B cell (primary cell): ENCODE measurements at regions not wholly inside any gene's neighbourhood (a gene's known extent, or its start where the extent isn't known, plus 50 kb on each side); places are given as distances from the start of the nearest gene placed in this dataset. TPM values are rescaled to one million over a fixed set of nuclear protein-coding genes. Genes with fewer than 3 reads are reported as not detected.

ENCODE experiments used
- ATAC-seq: fragments of 200-7000 bp; cut with Tn5 transposase; one replicate; pipeline ENCODE4 v1.10.0; 2021; ENCODE audit warnings: low read depth, mild to moderate bottlenecking, moderate number of reproducible peaks, moderate library complexity
- CTCF ChIA-PET: fragments of 350-600 bp; sonication (Branson Sonifier 250); formaldehyde crosslinking; loops from one replicate; lab custom pipeline; 2021; ENCODE audit warnings: antibody characterized with exemption, inconsistent platforms; lab: Charles Lee
- POLR2A ChIA-PET: fragments of 350-600 bp; sonication (Branson Sonifier 250); formaldehyde crosslinking; loops from one replicate; lab custom pipeline; 2021; ENCODE audit warnings: antibody characterized with exemption; lab: Charles Lee
- DNase-seq: peaks from one replicate; pipeline ENCODE4 v3.0.0; 2013
- H2AFZ ChIP-seq: 2 replicates; pipeline ENCODE4 v1.6.1; 2012; ENCODE audit warnings: mild to moderate bottlenecking, low read depth, low read length; ENCODE audit not compliant: insufficient read depth, poor library complexity, severe bottlenecking
- H3K27ac ChIP-seq, 2 donors: 1 replicate in 1 of 2; 2 replicates in 1 of 2; pipeline ENCODE4 v1.5.1; 2012 to 2013; ENCODE audit warnings: low read length in 2 of 2, mild to moderate bottlenecking in 2 of 2, moderate library complexity in 1 of 2
- H3K27me3 ChIP-seq, 4 experiments: fragments of 200-600 bp in 1 of 4; sonication (generic) in 1 of 4; replicated peaks in 1 of 4; 1 replicate in 2 of 4; 2 replicates in 2 of 4; pipeline versions ENCODE4 v1.6.1 to v1.7.0; 2013 to 2016; ENCODE audit warnings: low read length in 3 of 4, mild to moderate bottlenecking in 2 of 4, mixed read lengths in 1 of 4, moderate library complexity in 1 of 4; ENCODE audit not compliant: insufficient read depth in 4 of 4, control insufficient read depth in 3 of 4; ENCODE audit errors: control extremely low read depth in 1 of 4
- H3K36me3 ChIP-seq, 2 experiments: replicated peaks in 1 of 2; 1 replicate in 1 of 2; 2 replicates in 1 of 2; pipeline versions ENCODE4 v1.6.1 to v1.7.1; 2013; ENCODE audit warnings: low read length in 1 of 2; ENCODE audit not compliant: insufficient read depth in 2 of 2, control insufficient read depth in 1 of 2; ENCODE audit errors: control extremely low read depth in 1 of 2, extremely low read depth in 1 of 2
- H3K4me1 ChIP-seq, 2 donors: fragments of 200-600 bp in 1 of 2; sonication (generic) in 1 of 2; 1 replicate in 1 of 2; 2 replicates in 1 of 2; pipeline versions ENCODE4 v1.5.1 to v1.6.1; 2013 to 2017; ENCODE audit warnings: low read length in 2 of 2; ENCODE audit not compliant: control insufficient read depth in 2 of 2, insufficient read depth in 2 of 2
- H3K4me2 ChIP-seq: replicated peaks from 2 replicates; pipeline ENCODE3; 2012; ENCODE audit warnings: mild to moderate bottlenecking, low read depth, low read length; ENCODE audit not compliant: poor library complexity, severe bottlenecking
- H3K4me3 ChIP-seq, 5 experiments: fragments of 200-600 bp in 1 of 5; sonication (generic) in 1 of 5; 1 replicate in 3 of 5; 2 replicates in 2 of 5; pipeline versions ENCODE4 v1.5.1 to v1.7.0; 2011 to 2016; ENCODE audit warnings: low read length in 4 of 5, mild to moderate bottlenecking in 4 of 5, low read depth in 2 of 5, control low read depth in 1 of 5, moderate library complexity in 1 of 5; ENCODE audit not compliant: insufficient read depth in 1 of 5; ENCODE audit errors: control extremely low read depth in 1 of 5, extremely low read depth in 1 of 5
- H3K79me2 ChIP-seq: fragments of 200-600 bp; sonication (generic); one replicate; pipeline ENCODE4 v1.6.0; 2016; ENCODE audit warnings: low read length; ENCODE audit not compliant: control insufficient read depth, insufficient read depth
- H3K9ac ChIP-seq: fragments of 200-600 bp; sonication (generic); 2 replicates; pipeline ENCODE4 v1.6.1; 2017; ENCODE audit warnings: mild to moderate bottlenecking, low read length, moderate library complexity
- H3K9me3 ChIP-seq, 3 donors: one replicate each; pipeline versions ENCODE4 v1.6.1 to v1.7.1; 2013; ENCODE audit warnings: low read length in 2 of 3; ENCODE audit not compliant: control insufficient read depth in 2 of 3, insufficient read depth in 1 of 3; ENCODE audit errors: control extremely low read depth in 1 of 3
- H4K20me1 ChIP-seq: 2 replicates; pipeline ENCODE4 v1.6.0; 2012; ENCODE audit warnings: mild to moderate bottlenecking, low read length; ENCODE audit not compliant: insufficient read depth, control insufficient read depth, poor library complexity, severe bottlenecking
- H3K27ac Mint-ChIP-seq: one replicate; pipeline ENCODE4 v1.8.0; 2021; ENCODE audit warnings: mixed read lengths
- H3K27me3 Mint-ChIP-seq: one replicate; pipeline ENCODE4 v1.8.0; 2021; ENCODE audit warnings: mixed read lengths
- H3K4me1 Mint-ChIP-seq: one replicate; pipeline ENCODE4 v1.8.0; 2021; ENCODE audit warnings: mixed read lengths
- H3K4me3 Mint-ChIP-seq: one replicate; pipeline ENCODE4 v1.8.0; 2021; ENCODE audit warnings: mixed read lengths
- H3K9me3 Mint-ChIP-seq: one replicate; pipeline ENCODE4 v1.8.0; 2022; ENCODE audit warnings: mixed read lengths; ENCODE audit not compliant: insufficient read depth
- CTCF ChIP-seq: fragments of 200-600 bp; IDR thresholded peaks from one replicate; pipeline ENCODE4 v1.8.0; 2022; ENCODE audit warnings: antibody characterized with exemption, mild to moderate bottlenecking
- EZH2 ChIP-seq: IDR thresholded peaks from 2 replicates; pipeline ENCODE4 v1.6.1; 2012; ENCODE audit warnings: borderline replicate concordance, low read depth, mild to moderate bottlenecking, moderate library complexity, low read length; ENCODE audit not compliant: insufficient read depth, poor library complexity, severe bottlenecking
- WGBS: methylation state at CpG from one replicate; pipeline ENCODE4 v1.1.5; 2013; ENCODE audit warnings: missing lambda C conversion rate; ENCODE audit not compliant: insufficient coverage; 5-methylcytosine and 5-hydroxymethylcytosine counted together
- intact Hi-C: fragments of 100-400 bp; cut with micrococcal nuclease; formaldehyde crosslinking; loops from one replicate; pipeline ENCODE4 v1.10.0; 2022
- small RNA-seq: library from RNA; depleted of rRNA; stranded (forward); fragments of <200 nt; gene quantifications from one replicate; pipeline ENCODE3, GENCODE V24; 2012; ENCODE audit warnings: low replicate concordance, low read depth; ENCODE audit not compliant: insufficient read length

- Histone ChIP-seq H3K4me2 (no peak overlapping the region), H4K20me1 (no peaks in the 10 kb centered on the region), H3K4me1 (no peaks in the 10 kb centered on the region), H2AFZ (no peak overlapping the region), H3K9me3 (peaks cover 0 to 8% (median 0%) of the 10 kb centered on the region in 3 donors), H3K36me3 (no peaks in the 10 kb centered on the region), H3K9ac (no peak overlapping the region), H3K27me3 (no peaks in the 10 kb centered on the region), H3K27ac (no peak overlapping the region), H3K4me3 (no peak overlapping the region), H3K79me2 (no peaks in the 10 kb centered on the region)
- Mint-ChIP-seq H3K4me3 (no peak overlapping the region), H3K27ac (no peak overlapping the region), H3K27me3 (no peaks in the 10 kb centered on the region), H3K9me3 (no peaks in the 10 kb centered on the region), H3K4me1 (no peaks in the 10 kb centered on the region)
- 50% methylated on average over 1 of the region's 3 CpGs for WGBS
- TF ChIP-seq EZH2 (no peak), CTCF (no peak)
- DNase-seq (no peak), ATAC-seq (no peak)
- ChIA-PET CTCF (no interaction called here), POLR2A (no interaction called here)
- intact Hi-C loops = no loop called here
These were observed 583.4 kb upstream of the ITGA1 start for GRCh38 chr5:52204310-52204709.

Small RNAs in the stretch of these regions (small RNA-seq; reads per million reads assigned to genes)
- gene RNA5SP182 = not detected
